HUES64 (cell line): ENCODE measurements at regions not wholly inside any gene's neighbourhood (a gene's known extent, or its start where the extent isn't known, plus 50 kb on each side); places are given as distances from the start of the nearest gene placed in this dataset.

Experiments
- H3K27ac ChIP-seq: 2 replicates; pipeline ENCODE4 v1.7.0; 2013; ENCODE audit warnings: low read depth, low read length, inconsistent platforms
- H3K27me3 ChIP-seq: 2 replicates; pipeline ENCODE4 v1.6.1; 2013; ENCODE audit warnings: mild to moderate bottlenecking, low read length; ENCODE audit not compliant: insufficient read depth
- H3K36me3 ChIP-seq: 2 replicates; pipeline ENCODE4 v1.6.1; 2013; ENCODE audit warnings: mild to moderate bottlenecking, low read length; ENCODE audit not compliant: insufficient read depth
- H3K4me1 ChIP-seq: 2 replicates; pipeline ENCODE4 v1.6.1; 2013; ENCODE audit warnings: mild to moderate bottlenecking, low read length, moderate library complexity; ENCODE audit not compliant: insufficient read depth
- H3K4me3 ChIP-seq: 2 replicates; pipeline ENCODE4 v1.5.1; 2013; ENCODE audit warnings: mild to moderate bottlenecking, low read length, moderate library complexity
- H3K9ac ChIP-seq: 2 replicates; pipeline ENCODE4 v1.6.1; 2013; ENCODE audit warnings: mild to moderate bottlenecking, low read depth, low read length
- H3K9me3 ChIP-seq: 2 replicates; pipeline ENCODE4 v1.6.1; 2013; ENCODE audit warnings: low read depth, low read length; ENCODE audit not compliant: insufficient read depth
- WGBS: fragments of 150-250, 120-280 bp; methylation state at CpG from one replicate; pipeline ENCODE4 v1.1.7; 2013; ENCODE audit warnings: missing lambda C conversion rate; 5-methylcytosine and 5-hydroxymethylcytosine counted together

DNA sequence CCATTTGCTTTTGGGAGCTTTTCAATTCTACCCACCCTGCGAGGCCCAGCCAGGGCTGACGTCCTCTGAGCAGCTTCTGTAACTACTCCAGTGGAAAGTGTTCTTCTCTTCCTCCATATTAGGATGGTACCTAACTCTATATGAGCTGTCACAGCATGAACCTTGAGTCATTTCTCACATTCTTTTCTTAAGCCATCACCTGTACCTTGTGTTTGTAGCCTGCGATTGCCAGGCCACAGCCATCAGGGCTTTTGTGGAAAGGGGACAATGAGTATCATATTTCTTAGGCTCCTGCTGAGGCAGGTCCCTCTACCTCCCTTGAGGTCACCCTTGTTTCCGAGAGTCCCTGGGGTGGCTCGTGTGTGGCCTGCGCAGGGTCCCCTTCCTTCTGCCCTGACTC, 144.5 kb upstream of the DLX2 start:
- Histone ChIP-seq H3K9me3 (no peaks in the 10 kb centered on the region), H3K9ac (no peak overlapping the region), H3K27me3 (no peaks in the 10 kb centered on the region), H3K27ac (no peak overlapping the region), H3K4me1 (peaks cover 34% of the 10 kb centered on the region), H3K36me3 (no peaks in the 10 kb centered on the region), H3K4me3 (no peak overlapping the region)
- WGBS: 87% methylated on average over 6 of the region's 6 CpGs

- Histone ChIP-seq H3K9ac (no peak overlapping the region; the same call in 1 of the 2 replicates), H3K36me3 (no peaks in the 10 kb centered on the region), H3K27ac (no peak overlapping the region), H3K9me3 (no peaks in the 10 kb centered on the region), H3K4me1 (peaks cover 42% of the 10 kb centered on the region), H3K27me3 (no peaks in the 10 kb centered on the region), H3K4me3 (no peak overlapping the region)
- WGBS: 82% methylated on average over 4 of the region's 4 CpGs
Measured at GRCh38 chr2:172248381-172248780, 145.7 kb upstream of the DLX2 start.

DNA sequence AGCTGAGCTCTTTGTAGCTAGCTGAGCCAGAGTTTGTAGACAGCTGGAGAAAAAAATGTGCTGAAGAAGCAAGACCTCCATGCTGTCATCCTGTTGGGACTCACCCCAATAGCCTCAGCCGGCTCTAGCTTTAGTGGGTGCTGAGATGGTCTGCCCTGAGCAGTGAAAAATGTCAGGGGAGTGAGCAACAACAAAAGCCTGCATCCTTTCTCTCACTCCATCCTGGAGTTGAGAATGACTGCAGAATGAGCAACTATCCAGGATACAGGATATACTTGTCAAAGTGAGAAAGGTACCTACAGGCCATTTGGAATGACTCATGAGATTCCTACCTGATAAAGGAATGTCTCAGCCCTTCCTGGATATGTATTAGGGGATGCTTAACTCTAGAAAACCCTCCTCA, 146.1 kb upstream of the DLX2 start:
- H3K27ac ChIP-seq: no peak overlapping the region
- no peak overlapping the region; the same call in 1 of the 2 replicates for H3K9ac ChIP-seq
- no peaks in the 10 kb centered on the region for H3K27me3 ChIP-seq
- H3K4me3 ChIP-seq: no peak overlapping the region
- WGBS: 67% methylated on average over 1 of the region's 1 CpG
- no peaks in the 10 kb centered on the region for H3K9me3 ChIP-seq
- H3K36me3 ChIP-seq: no peaks in the 10 kb centered on the region
- peaks cover 42% of the 10 kb centered on the region for H3K4me1 ChIP-seq

GRCh38 chr2:172249334-172249733, 146.6 kb upstream of the DLX2 start:
- H3K4me3 ChIP-seq: no peak overlapping the region
- peaks cover 42% of the 10 kb centered on the region for H3K4me1 ChIP-seq
- H3K9ac ChIP-seq: no peak overlapping the region
- WGBS: 92% methylated on average over 2 of the region's 2 CpGs
- 0 out of 2 replicates have a peak overlapping the region, but pooled peaks have one; percentile 3 for H3K27ac ChIP-seq
- H3K9me3 ChIP-seq: no peaks in the 10 kb centered on the region
- no peaks in the 10 kb centered on the region for H3K36me3 ChIP-seq
- H3K27me3 ChIP-seq: no peaks in the 10 kb centered on the region

GRCh38 chr2:172249986-172250385, 147.3 kb upstream of the DLX2 start:
- H3K9me3 ChIP-seq: no peaks in the 10 kb centered on the region
- H3K27ac ChIP-seq: no peak overlapping the region
- no peaks in the 10 kb centered on the region for H3K27me3 ChIP-seq
- no peak overlapping the region for H3K9ac ChIP-seq
- no peaks in the 10 kb centered on the region for H3K36me3 ChIP-seq
- no peak overlapping the region for H3K4me3 ChIP-seq
- peaks cover 42% of the 10 kb centered on the region for H3K4me1 ChIP-seq

- Histone ChIP-seq H3K4me1 (peaks cover 42% of the 10 kb centered on the region), H3K36me3 (no peaks in the 10 kb centered on the region), H3K27ac (no peak overlapping the region), H3K27me3 (no peaks in the 10 kb centered on the region), H3K9ac (no peak overlapping the region), H3K9me3 (no peaks in the 10 kb centered on the region), H3K4me3 (no peak overlapping the region)
- WGBS: 44% methylated on average over 3 of the region's 3 CpGs
Measured at GRCh38 chr2:172251231-172251630, 148.5 kb upstream of the DLX2 start.

- Histone ChIP-seq H3K27ac (no peak overlapping the region), H3K4me1 (peaks cover 39% of the 10 kb centered on the region), H3K9ac (no peak overlapping the region), H3K27me3 (no peaks in the 10 kb centered on the region), H3K36me3 (no peaks in the 10 kb centered on the region), H3K9me3 (no peaks in the 10 kb centered on the region), H3K4me3 (no peak overlapping the region)
- WGBS: 92% methylated on average over 12 of the region's 12 CpGs
Measured at GRCh38 chr2:172252154-172252553, 149.5 kb upstream of the DLX2 start.

DNA sequence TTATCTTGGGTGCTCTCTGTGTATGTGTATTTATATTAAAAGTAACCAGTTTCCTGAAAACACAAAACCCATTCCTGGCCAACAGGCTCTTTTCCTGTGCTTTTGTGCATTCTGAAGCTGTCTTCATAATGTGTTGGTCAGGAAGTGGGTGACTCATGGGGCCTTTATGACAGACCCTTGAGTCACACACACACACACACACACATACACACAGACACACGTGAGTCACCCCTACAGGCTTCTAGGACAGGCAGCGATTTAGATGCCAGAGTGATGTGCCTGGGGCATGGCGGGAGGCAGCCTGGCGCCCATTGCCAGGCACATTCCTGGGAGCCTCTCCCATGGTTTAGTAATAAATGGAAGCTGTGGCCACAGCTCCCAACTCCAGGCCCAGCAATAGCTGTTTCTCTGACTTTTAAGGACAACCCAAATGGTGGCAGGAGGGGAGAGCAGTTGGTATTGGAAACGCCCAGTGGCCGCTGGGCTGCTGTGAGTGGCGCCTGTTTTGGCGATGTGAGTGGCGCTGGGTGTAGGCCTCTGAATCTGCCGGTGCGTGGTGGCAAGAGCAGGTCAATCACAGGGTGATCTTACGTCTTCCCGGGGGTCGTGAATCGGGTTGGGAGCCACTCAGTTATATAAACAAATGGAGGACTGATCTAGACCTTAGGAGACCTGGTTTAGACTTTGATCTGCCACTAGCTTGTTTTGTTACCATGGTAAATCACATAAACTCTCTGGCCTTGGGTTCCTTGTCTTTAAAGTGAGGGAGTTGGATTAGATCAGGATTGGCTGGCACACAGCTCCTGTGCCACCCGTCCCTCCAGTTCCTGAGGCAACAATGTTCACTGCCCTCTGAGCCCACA, 150.7 kb upstream of the DLX2 start:
- WGBS: 84% methylated on average over 16 of the region's 16 CpGs
- Histone ChIP-seq H3K27ac (no peak overlapping the region), H3K9ac (no peak overlapping the region), H3K4me1 (peaks cover 36% of the 10 kb centered on the region), H3K4me3 (no peak overlapping the region), H3K9me3 (no peaks in the 10 kb centered on the region), H3K27me3 (no peaks in the 10 kb centered on the region), H3K36me3 (no peaks in the 10 kb centered on the region)

DNA sequence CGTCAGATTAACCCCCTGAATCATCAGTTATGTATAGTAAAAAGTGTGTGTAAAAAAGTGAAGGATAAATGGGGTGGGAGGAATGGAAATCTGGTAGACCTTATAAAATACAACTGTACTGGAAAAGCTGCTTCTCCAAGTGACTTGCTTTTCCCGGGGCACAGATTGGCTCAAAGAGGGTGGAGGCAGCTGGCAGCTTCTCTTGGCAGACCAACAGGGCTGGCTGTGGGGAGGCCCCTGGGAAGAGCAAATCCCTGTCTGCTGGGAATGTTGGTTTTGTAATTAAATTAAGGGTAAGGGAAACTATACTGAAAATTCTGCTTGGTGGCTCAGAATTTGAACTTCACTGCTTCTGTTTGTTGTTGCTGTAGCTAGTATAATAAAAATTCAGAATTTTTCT, 154.2 kb upstream of the DLX2 start:
- no peak overlapping the region for H3K4me3 ChIP-seq
- H3K9ac ChIP-seq: no peak overlapping the region
- WGBS: 91% methylated on average over 2 of the region's 2 CpGs
- no peaks in the 10 kb centered on the region for H3K27me3 ChIP-seq
- no peaks in the 10 kb centered on the region for H3K36me3 ChIP-seq
- H3K4me1 ChIP-seq: peaks cover 27% of the 10 kb centered on the region
- no peaks in the 10 kb centered on the region for H3K9me3 ChIP-seq
- H3K27ac ChIP-seq: no peak overlapping the region

DNA sequence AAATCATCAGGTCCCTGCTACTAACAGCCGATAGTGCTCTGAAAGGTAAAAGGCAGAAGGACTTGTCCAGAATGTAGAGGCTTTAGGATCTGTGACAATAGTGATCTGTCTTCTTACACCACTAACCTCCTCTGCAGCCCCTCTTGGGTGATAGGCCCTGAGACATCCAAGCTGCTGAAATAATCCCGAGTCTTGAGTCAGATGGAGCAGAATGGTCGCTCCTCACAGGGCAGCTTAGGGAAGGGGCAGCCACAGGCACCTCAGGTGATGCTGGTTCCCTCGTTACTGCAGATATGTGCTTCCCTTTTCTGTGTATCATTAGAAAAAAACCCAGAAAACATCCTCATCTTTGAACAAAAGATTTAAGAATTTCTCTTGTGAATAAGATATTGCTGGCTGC, 157.1 kb upstream of the DLX2 start:
- Histone ChIP-seq H3K36me3 (no peaks in the 10 kb centered on the region), H3K27me3 (no peaks in the 10 kb centered on the region), H3K9ac (no peak overlapping the region), H3K4me1 (peaks cover 16% of the 10 kb centered on the region), H3K9me3 (no peaks in the 10 kb centered on the region), H3K27ac (no peak overlapping the region), H3K4me3 (no peak overlapping the region)
- 71% methylated on average over 4 of the region's 4 CpGs for WGBS

DNA sequence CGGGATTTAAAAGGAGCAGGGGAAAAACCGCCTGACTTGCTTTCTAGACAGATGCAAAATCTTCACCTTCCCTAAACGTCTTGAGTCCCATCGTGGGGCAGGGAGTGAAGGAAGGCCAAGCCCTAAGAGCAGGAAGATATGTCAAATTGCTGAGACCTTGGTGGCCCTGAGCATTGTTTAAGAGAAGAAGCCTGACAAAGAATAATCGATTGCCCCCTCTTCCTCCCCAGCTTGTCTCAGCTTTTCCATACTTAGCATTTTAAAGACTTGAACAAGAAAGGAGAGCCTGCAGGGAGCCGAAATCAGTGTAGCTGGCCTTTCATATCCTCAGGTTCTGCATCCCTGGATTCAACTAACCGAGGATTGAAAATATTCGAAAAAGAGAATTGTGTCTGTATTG, 157.6 kb upstream of the DLX2 start:
- peaks cover 16% of the 10 kb centered on the region for H3K4me1 ChIP-seq
- no peaks in the 10 kb centered on the region for H3K27me3 ChIP-seq
- WGBS: 41% methylated on average over 7 of the region's 8 CpGs
- H3K9ac ChIP-seq: no peak overlapping the region
- no peak overlapping the region for H3K27ac ChIP-seq
- no peaks in the 10 kb centered on the region for H3K36me3 ChIP-seq
- no peak overlapping the region for H3K4me3 ChIP-seq
- H3K9me3 ChIP-seq: no peaks in the 10 kb centered on the region

- Histone ChIP-seq H3K4me1 (peaks cover 16% of the 10 kb centered on the region), H3K36me3 (no peaks in the 10 kb centered on the region), H3K9ac (no peak overlapping the region), H3K27ac (no peak overlapping the region), H3K4me3 (no peak overlapping the region), H3K27me3 (no peaks in the 10 kb centered on the region), H3K9me3 (no peaks in the 10 kb centered on the region)
- 100% methylated on average over 1 of the region's 1 CpG for WGBS
Measured at GRCh38 chr2:172261292-172261691, 158.6 kb upstream of the DLX2 start.
